NCI-H2107 treated with DMSO at 0.1 percent for 48 hours (cell line): ENCODE measurements at regions not wholly inside any gene's neighbourhood (a gene's known extent, or its start where the extent isn't known, plus 50 kb on each side); places are given as distances from the start of the nearest gene placed in this dataset.

Experiments
- DNase-seq: peaks from one replicate; lab custom pipeline; 2025; ENCODE audit not compliant: unreplicated experiment; lab: John Stamatoyannopoulos, UW

- no peak for DNase-seq
Measured at GRCh38 chr10:58995058-58995596, 181.3 kb upstream of the PHYHIPL start.

GRCh38 chr10:58996063-58996462, 180.4 kb upstream of the PHYHIPL start:
- DNase-seq, result no peak

- DNase-seq, result no peak
Measured at GRCh38 chr10:58996866-58997265, 179.6 kb upstream of the PHYHIPL start.

GRCh38 chr10:58998924-58999713, 177.3 kb upstream of the PHYHIPL start:
- DNase-seq, result no peak

GRCh38 chr10:59000162-59000825, 176.1 kb upstream of the PHYHIPL start:
- DNase-seq, result no peak

- no peak for DNase-seq
Measured at GRCh38 chr10:59002011-59002410, 174.4 kb upstream of the PHYHIPL start.

GRCh38 chr10:59003203-59003602, 173.2 kb upstream of the PHYHIPL start:
- DNase-seq, result no peak

- DNase-seq, result no peak
Measured at GRCh38 chr10:59004392-59004791, 172.1 kb upstream of the PHYHIPL start.

- DNase-seq, result no peak
Measured at GRCh38 chr10:59006511-59007306, 169.7 kb upstream of the PHYHIPL start.

- DNase-seq, result no peak
Measured at GRCh38 chr10:59007307-59008025, 169.0 kb upstream of the PHYHIPL start.

GRCh38 chr10:59008452-59008851, 168.0 kb upstream of the PHYHIPL start:
- no peak for DNase-seq

GRCh38 chr10:59011972-59012632, 164.3 kb upstream of the PHYHIPL start:
- DNase-seq, result no peak

- no peak for DNase-seq
Measured at GRCh38 chr10:59012839-59013238, 163.6 kb upstream of the PHYHIPL start.

GRCh38 chr10:59016043-59016442, 160.4 kb upstream of the PHYHIPL start:
- DNase-seq, result no peak

- DNase-seq, result no peak
Measured at GRCh38 chr10:59018977-59019376, 157.5 kb upstream of the PHYHIPL start.

- DNase-seq, result no peak
Measured at GRCh38 chr10:59019603-59020002, 156.8 kb upstream of the PHYHIPL start.

GRCh38 chr10:59020502-59020901, 155.9 kb upstream of the PHYHIPL start:
- DNase-seq, result no peak

GRCh38 chr10:59025981-59026765, 150.3 kb upstream of the PHYHIPL start:
- no peak for DNase-seq

GRCh38 chr10:59027975-59028655, 148.3 kb upstream of the PHYHIPL start:
- no peak for DNase-seq
